Colonic mucosa (tissue), 4 donors: ENCODE measurements at regions not wholly inside any gene's neighbourhood (a gene's known extent, or its start where the extent isn't known, plus 50 kb on each side); places are given as distances from the start of the nearest gene placed in this dataset.

ENCODE experiments used
- DNase-seq: peaks from one replicate; pipeline ENCODE4 v3.0.0-alpha.2; 2020
- H3K27ac ChIP-seq: fragments of 200-600 bp; one replicate; pipeline ENCODE4 v1.8.0; 2021
- H3K27me3 ChIP-seq: fragments of 200-600 bp; one replicate; pipeline ENCODE4 v1.8.0; 2021
- H3K36me3 ChIP-seq: fragments of 200-600 bp; one replicate; pipeline ENCODE4 v1.8.0; 2021
- H3K4me1 ChIP-seq: fragments of 200-600 bp; one replicate; pipeline ENCODE4 v1.8.0; 2021; ENCODE audit warnings: mild to moderate bottlenecking
- H3K4me3 ChIP-seq: fragments of 200-600 bp; one replicate; pipeline ENCODE4 v1.8.0; 2021
- H3K9ac ChIP-seq, 2 donors: one replicate each; pipeline ENCODE4 v1.7.0; 2013; ENCODE audit warnings: control low read depth in 2 of 2, low read depth in 2 of 2, low read length in 2 of 2
- H3K9me3 ChIP-seq: fragments of 200-600 bp; one replicate; pipeline ENCODE4 v1.8.0; 2021
- intact Hi-C: fragments of 100-400 bp; cut with DNase I; formaldehyde crosslinking; loops from one replicate; pipeline ENCODE4 v1.14.1; 2022
- TF ChIP-seq, protein P1 (sequence below): fragments of 200-600 bp; IDR thresholded peaks from one replicate; pipeline ENCODE4 v1.8.0; 2022; ENCODE audit warnings: antibody characterized with exemption, mild to moderate bottlenecking
- donor health status: healthy.
- donor health status: DM: no; HTN: no; CAD: no.
- donor health status: DM: no; HTN: no; CAD: no.

DNA sequence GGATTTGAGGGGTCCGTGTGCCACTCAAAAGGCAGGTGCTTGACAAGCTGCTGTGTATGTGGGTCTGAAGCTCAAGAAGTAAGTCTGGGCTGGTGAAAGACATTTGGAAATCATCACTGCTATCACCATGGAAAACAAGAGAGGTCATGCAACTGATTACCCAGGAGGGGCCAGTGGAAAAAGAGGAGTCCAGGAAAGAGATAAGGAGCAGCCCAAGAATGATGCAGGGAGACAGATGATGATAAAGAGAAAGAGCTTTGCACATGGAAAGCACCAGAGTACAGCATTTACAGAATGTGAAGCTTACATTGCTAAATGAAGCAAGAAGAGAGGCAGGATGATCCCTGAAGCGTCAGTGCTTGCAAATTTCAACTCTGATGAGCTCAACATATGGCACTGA, 203.2 kb downstream of the SETD4 start:
- no peak for DNase-seq

DNA sequence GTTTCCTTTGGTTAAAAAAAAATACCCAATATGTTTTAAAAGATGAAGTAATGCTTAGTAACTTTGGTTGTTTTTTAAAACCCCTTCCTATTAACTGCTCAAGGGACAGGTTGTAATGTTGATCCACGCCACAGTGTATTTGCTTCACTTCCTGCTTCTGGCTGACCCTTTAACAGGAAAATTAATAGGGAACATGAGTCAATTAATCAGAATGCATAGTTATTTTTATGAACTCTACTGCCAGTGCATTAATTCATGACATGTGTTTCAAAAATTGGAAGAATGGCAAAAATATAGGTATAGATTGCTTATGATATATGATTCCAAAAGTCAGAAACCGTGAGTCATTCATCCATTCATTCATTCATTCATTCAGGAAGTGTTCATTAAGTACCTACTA, 204.8 kb downstream of the SETD4 start:
- no peaks in the 10 kb centered on the region for H3K9me3 ChIP-seq
- TF ChIP-seq, protein P1, sequence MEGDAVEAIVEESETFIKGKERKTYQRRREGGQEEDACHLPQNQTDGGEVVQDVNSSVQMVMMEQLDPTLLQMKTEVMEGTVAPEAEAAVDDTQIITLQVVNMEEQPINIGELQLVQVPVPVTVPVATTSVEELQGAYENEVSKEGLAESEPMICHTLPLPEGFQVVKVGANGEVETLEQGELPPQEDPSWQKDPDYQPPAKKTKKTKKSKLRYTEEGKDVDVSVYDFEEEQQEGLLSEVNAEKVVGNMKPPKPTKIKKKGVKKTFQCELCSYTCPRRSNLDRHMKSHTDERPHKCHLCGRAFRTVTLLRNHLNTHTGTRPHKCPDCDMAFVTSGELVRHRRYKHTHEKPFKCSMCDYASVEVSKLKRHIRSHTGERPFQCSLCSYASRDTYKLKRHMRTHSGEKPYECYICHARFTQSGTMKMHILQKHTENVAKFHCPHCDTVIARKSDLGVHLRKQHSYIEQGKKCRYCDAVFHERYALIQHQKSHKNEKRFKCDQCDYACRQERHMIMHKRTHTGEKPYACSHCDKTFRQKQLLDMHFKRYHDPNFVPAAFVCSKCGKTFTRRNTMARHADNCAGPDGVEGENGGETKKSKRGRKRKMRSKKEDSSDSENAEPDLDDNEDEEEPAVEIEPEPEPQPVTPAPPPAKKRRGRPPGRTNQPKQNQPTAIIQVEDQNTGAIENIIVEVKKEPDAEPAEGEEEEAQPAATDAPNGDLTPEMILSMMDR = no peak
- no peak overlapping the region for H3K9ac ChIP-seq

More for the DNA sequence above, 203.2 kb downstream of the SETD4 start:
- H3K4me1 ChIP-seq = no peaks in the 10 kb centered on the region
- no peak overlapping the region for H3K4me3 ChIP-seq
- no peaks in the 10 kb centered on the region for H3K9me3 ChIP-seq
- no peak overlapping the region for H3K9ac ChIP-seq
- intact Hi-C loops = no loop called here
- no peak overlapping the region for H3K27ac ChIP-seq
- no peaks in the 10 kb centered on the region for H3K27me3 ChIP-seq
- TF ChIP-seq, protein P1 = no peak
- no peaks in the 10 kb centered on the region for H3K36me3 ChIP-seq

DNA sequence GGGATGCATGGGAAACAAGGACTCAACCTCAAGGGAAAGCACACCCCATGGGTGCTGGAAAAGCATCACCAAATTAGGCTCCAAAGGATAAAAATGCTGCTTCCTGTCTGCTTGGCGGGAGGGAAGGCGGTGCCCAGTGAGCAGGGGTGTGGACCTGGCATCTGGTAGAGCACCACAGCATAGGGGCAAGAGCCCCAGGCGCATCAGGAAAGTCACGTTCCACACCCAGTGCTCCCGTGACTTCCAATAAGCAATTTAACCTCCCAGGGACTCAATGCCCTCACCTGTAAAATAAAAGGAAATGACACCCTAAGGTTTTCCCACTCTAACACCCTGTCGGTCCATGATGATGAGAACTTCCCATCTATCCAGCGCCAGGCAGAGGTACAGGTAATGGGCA, 206.0 kb downstream of the SETD4 start:
- no peaks in the 10 kb centered on the region for H3K27me3 ChIP-seq
- TF ChIP-seq, protein P1 = no peak
- no peak overlapping the region for H3K9ac ChIP-seq
- H3K4me3 ChIP-seq = no peak overlapping the region
- no peaks in the 10 kb centered on the region for H3K9me3 ChIP-seq
- no peaks in the 10 kb centered on the region for H3K36me3 ChIP-seq
- H3K27ac ChIP-seq = no peak overlapping the region
- H3K4me1 ChIP-seq = no peaks in the 10 kb centered on the region
- intact Hi-C loops = no loop called here
- no peak for DNase-seq

More for the DNA sequence above, 204.8 kb downstream of the SETD4 start:
- H3K27me3 ChIP-seq = no peaks in the 10 kb centered on the region
- no peaks in the 10 kb centered on the region for H3K36me3 ChIP-seq
- H3K27ac ChIP-seq = no peak overlapping the region
- H3K4me3 ChIP-seq = no peak overlapping the region
- no peaks in the 10 kb centered on the region for H3K4me1 ChIP-seq
- DNase-seq = no peak
- intact Hi-C loops = no loop called here

DNA sequence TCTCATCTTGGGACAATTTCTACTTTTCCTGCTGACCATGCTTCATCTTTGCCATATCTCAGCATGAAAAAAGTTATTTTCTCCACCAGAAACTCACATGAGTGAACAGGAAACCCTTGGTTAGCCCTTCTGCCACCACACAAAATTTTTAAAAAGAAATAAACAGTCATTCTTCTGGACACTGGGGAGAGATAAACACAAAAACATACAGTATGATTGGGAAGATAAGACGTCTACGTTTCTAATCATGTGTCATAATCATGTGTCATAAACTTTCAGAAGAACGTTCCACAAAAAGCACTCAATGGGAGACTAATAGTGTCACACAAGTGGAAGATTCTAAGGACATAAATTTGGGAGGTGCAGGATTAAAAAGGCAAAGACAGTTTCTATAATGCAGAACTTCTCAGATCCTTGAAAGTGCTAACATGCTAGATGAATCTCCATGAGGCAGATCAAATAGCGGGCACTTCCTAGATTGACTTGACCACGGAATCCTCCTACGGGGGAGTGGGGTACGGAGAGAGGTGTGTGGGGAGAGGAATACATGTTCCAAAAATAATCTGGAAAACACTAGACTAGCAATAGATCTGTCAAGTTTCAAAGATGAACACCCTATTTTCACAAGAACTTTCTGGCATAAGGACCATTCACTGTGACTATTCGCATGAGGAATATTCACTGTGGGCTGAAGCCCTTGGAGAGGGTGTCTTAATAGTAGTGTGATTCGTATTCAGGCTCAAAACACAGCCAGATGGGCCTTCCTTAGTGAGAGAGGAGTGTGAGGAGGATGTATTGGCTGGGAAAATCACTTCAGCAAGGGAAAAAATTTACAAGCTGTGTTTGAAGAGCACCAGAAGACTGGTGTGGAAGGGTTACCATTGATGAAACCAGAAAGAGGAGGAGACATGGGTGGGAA, 206.7 kb downstream of the SETD4 start:
- no peaks in the 10 kb centered on the region for H3K27me3 ChIP-seq
- no peak overlapping the region for H3K27ac ChIP-seq
- TF ChIP-seq, protein P1 = no peak
- intact Hi-C loops = no loop called here
- H3K9me3 ChIP-seq = no peaks in the 10 kb centered on the region
- H3K9ac ChIP-seq = no peak overlapping the region
- no peak for DNase-seq
- H3K36me3 ChIP-seq = no peaks in the 10 kb centered on the region
- H3K4me1 ChIP-seq = no peaks in the 10 kb centered on the region
- no peak overlapping the region for H3K4me3 ChIP-seq

DNA sequence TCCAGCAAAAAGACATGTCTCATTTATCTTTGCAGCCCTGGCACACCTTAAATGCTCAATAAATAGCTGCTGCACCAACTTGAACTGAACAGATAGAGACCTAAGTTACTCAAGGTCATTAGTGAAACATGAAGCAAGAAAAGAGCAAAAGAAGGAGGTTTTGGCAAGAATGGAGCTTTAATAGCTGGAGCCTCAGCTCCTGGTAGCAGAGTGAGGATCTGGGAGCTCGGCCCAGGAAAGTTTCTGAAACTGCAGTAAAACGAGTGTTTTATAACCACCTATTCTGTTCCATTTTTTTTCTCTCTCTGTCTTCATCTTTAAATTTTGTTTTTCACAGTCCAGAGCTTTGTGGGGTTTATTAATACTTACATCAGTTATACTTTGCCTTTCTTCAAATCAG, 207.5 kb downstream of the SETD4 start:
- TF ChIP-seq, protein P1 = no peak
- no peaks in the 10 kb centered on the region for H3K27me3 ChIP-seq
- no peaks in the 10 kb centered on the region for H3K4me1 ChIP-seq
- no peak overlapping the region for H3K9ac ChIP-seq
- H3K4me3 ChIP-seq = no peak overlapping the region
- H3K9me3 ChIP-seq = no peaks in the 10 kb centered on the region
- intact Hi-C loops = no loop called here
- H3K27ac ChIP-seq = no peak overlapping the region
- no peaks in the 10 kb centered on the region for H3K36me3 ChIP-seq
- DNase-seq = no peak
